Spleen (tissue), 11 donors: ENCODE measurements at regions not wholly inside any gene's neighbourhood (a gene's known extent, or its start where the extent isn't known, plus 50 kb on each side); places are given as distances from the start of the nearest gene placed in this dataset.
"Not testable (repeated sequence)": the region's sequence is repeated elsewhere in the genome, so short reads cannot be mapped to it uniquely, and the experiment has no call there.

ENCODE experiments used
- DNase-seq: peaks from one replicate; pipeline ENCODE4 v3.0.0-alpha.2; 2020
- H3K27ac ChIP-seq, 8 donors: fragments of 200-600 bp; sonication (generic) in 7 of 8; 1 replicate in 4 of 8; 2 replicates in 4 of 8; pipeline versions ENCODE4 v1.5.0 to v1.8.0; 2016 to 2021; ENCODE audit warnings: inconsistent platforms in 4 of 8, mild to moderate bottlenecking in 4 of 8, moderate library complexity in 1 of 8
- H3K27me3 ChIP-seq, 7 donors: fragments of 200-600 bp; sonication (generic) in 6 of 7; replicated peaks in 1 of 7; 1 replicate in 4 of 7; 2 replicates in 3 of 7; pipeline versions ENCODE4 v1.5.0 to v1.8.0; 2016 to 2021; ENCODE audit warnings: inconsistent platforms in 3 of 7, mild to moderate bottlenecking in 1 of 7
- H3K36me3 ChIP-seq, 6 donors: fragments of 200-600 bp; sonication (generic) in 5 of 6; 1 replicate in 4 of 6; 2 replicates in 2 of 6; pipeline versions ENCODE4 v1.5.0 to v1.8.0; 2016 to 2021; ENCODE audit warnings: inconsistent platforms in 2 of 6
- H3K4me1 ChIP-seq, 6 donors: fragments of 200-600 bp; sonication (generic) in 5 of 6; 1 replicate in 3 of 6; 2 replicates in 3 of 6; pipeline versions ENCODE4 v1.5.0 to v1.8.0; 2016 to 2021; ENCODE audit warnings: inconsistent platforms in 3 of 6
- H3K4me3 ChIP-seq, 8 donors: fragments of 200-600 bp; sonication (generic) in 7 of 8; 1 replicate in 4 of 8; 2 replicates in 4 of 8; pipeline versions ENCODE4 v1.5.0 to v1.8.0; 2016 to 2021; ENCODE audit warnings: inconsistent platforms in 4 of 8, mild to moderate bottlenecking in 4 of 8, moderate library complexity in 2 of 8
- H3K9me3 ChIP-seq, 8 donors: fragments of 200-600 bp; sonication (generic) in 7 of 8; 1 replicate in 4 of 8; 2 replicates in 4 of 8; pipeline versions ENCODE4 v1.5.0 to v1.8.0; 2016 to 2021; ENCODE audit warnings: inconsistent platforms in 4 of 8
- POLR2A ChIP-seq, 3 donors: fragments of 450-650 bp; IDR thresholded peaks; one replicate each; pipeline ENCODE4 v1.5.1; 2017; ENCODE audit warnings: antibody characterized with exemption in 3 of 3, mild to moderate bottlenecking in 1 of 3
- POLR2AphosphoS5 ChIP-seq, 3 donors: sonication (generic); formaldehyde crosslinking; IDR thresholded peaks; one replicate each; pipeline ENCODE4 v1.5.1; 2017; ENCODE audit warnings: antibody characterized with exemption in 3 of 3
- WGBS, 5 donors: extraction: QIAGEN DNeasy Blood & Tissue Kit in 3 of 5; methylation state at CpG; one replicate each; pipeline versions ENCODE4 v1.1.5 to v1.1.7; 2013 to 2018; 5-methylcytosine and 5-hydroxymethylcytosine counted together
- intact Hi-C: fragments of 100-400 bp; cut with DNase I; formaldehyde crosslinking; loops from one replicate; pipeline ENCODE4 v1.15.0; 2023; ENCODE audit warnings: low total_unique reads
- TF ChIP-seq, protein P1 (sequence below), 11 experiments: fragments of 200-600 bp in 7 of 11; fragments of 450-650 bp in 4 of 11; sonication (generic) in 4 of 11; IDR thresholded peaks in 8 of 11; conservative IDR thresholded peaks in 3 of 11; 1 replicate in 7 of 11; 2 replicates in 4 of 11; pipeline versions ENCODE4 v1.4.0 to v1.8.0; 2016 to 2021; ENCODE audit warnings: antibody characterized with exemption in 11 of 11, inconsistent platforms in 4 of 11, mild to moderate bottlenecking in 1 of 11
- donor health status: healthy with polysubstance abuse.
- donor health status: DM: no; HTN: no; CAD: no; lungs with moderate emphysema.
- donor health status: DM: no; HTN: no; CAD: no.
- donor health status: Bipolar disorder and iron deficiency.
- donor health status: healthy.
- donor health status: DM: no; HTN: no; CAD: no.
- donor health status: DM: yes; HTN: yes; CAD: no.

DNA sequence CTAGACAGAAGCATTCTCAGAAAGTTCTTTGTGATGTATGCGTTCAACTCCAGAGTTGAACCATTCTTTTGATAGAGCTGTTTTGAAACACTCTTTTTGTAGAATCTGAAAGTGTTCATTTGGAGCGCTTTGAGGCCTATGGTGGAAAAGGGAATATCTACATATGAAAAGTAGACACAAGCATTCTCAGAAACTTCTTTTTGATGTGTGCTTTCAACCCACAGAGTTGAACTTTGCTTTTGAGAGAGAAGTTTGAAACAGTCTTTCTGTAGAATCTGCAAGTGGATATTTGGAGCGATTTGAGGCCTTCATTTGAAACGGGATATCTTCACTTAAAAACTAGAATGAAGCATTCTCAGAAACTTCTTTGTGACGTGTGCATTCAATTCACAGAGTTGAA, 582.6 kb upstream of the ZNF337 start:
- Histone ChIP-seq H3K4me1 (no peaks in the 10 kb centered on the region), H3K9me3 (no peaks in the 10 kb centered on the region), H3K27ac (no peak overlapping the region), H3K27me3 (no peaks in the 10 kb centered on the region), H3K36me3 (no peaks in the 10 kb centered on the region), H3K4me3 (no peak overlapping the region)
- WGBS, 5 donors: 87 to 93% (median 89%) methylated on average over 5 of the region's 5 CpGs
- intact Hi-C loops: no loop called here
- no peak for DNase-seq
- TF ChIP-seq POLR2AphosphoS5 (IDR thresholded peaks at IDR 0.05): no peak
- no peak for TF ChIP-seq POLR2A (IDR thresholded peaks at IDR 0.05)
- TF ChIP-seq, protein P1, sequence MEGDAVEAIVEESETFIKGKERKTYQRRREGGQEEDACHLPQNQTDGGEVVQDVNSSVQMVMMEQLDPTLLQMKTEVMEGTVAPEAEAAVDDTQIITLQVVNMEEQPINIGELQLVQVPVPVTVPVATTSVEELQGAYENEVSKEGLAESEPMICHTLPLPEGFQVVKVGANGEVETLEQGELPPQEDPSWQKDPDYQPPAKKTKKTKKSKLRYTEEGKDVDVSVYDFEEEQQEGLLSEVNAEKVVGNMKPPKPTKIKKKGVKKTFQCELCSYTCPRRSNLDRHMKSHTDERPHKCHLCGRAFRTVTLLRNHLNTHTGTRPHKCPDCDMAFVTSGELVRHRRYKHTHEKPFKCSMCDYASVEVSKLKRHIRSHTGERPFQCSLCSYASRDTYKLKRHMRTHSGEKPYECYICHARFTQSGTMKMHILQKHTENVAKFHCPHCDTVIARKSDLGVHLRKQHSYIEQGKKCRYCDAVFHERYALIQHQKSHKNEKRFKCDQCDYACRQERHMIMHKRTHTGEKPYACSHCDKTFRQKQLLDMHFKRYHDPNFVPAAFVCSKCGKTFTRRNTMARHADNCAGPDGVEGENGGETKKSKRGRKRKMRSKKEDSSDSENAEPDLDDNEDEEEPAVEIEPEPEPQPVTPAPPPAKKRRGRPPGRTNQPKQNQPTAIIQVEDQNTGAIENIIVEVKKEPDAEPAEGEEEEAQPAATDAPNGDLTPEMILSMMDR (IDR thresholded peaks at IDR 0.05 in 8 of 11, conservative IDR thresholded peaks at IDR 0.05 in 3 of 11): no peak

- H3K27ac ChIP-seq: no peak overlapping the region
- H3K36me3 ChIP-seq: no peaks in the 10 kb centered on the region
- intact Hi-C loops: no loop called here
- 91 to 96% (median 92%) methylated on average over 19 to 21 of the region's 21 CpGs for WGBS, 5 donors
- no peak overlapping the region for H3K4me3 ChIP-seq
- no peaks in the 10 kb centered on the region for H3K27me3 ChIP-seq
- DNase-seq: no peak
- TF ChIP-seq POLR2A (IDR thresholded peaks at IDR 0.05): no peak
- TF ChIP-seq POLR2AphosphoS5 (IDR thresholded peaks at IDR 0.05): no peak
- TF ChIP-seq, protein P1 (IDR thresholded peaks at IDR 0.05 in 8 of 11, conservative IDR thresholded peaks at IDR 0.05 in 3 of 11): no peak
- no peaks in the 10 kb centered on the region for H3K4me1 ChIP-seq
- H3K9me3 ChIP-seq: no peaks in the 10 kb centered on the region
Observed at GRCh38 chr20:26277339-26277738, 580.7 kb upstream of the ZNF337 start.

- H3K9me3 ChIP-seq: no peaks in the 10 kb centered on the region
- intact Hi-C loops: no loop called here
- DNase-seq: no peak
- WGBS, 5 donors: 21 to 37% (median 28%) methylated on average over 19 to 29 of the region's 29 CpGs
- TF ChIP-seq POLR2A (IDR thresholded peaks at IDR 0.05) (no peak), POLR2AphosphoS5 (IDR thresholded peaks at IDR 0.05) (no peak)
- TF ChIP-seq, protein P1 (IDR thresholded peaks at IDR 0.05 in 8 of 11, conservative IDR thresholded peaks at IDR 0.05 in 3 of 11): no peak
- no peaks in the 10 kb centered on the region for H3K4me1 ChIP-seq
- no peak overlapping the region for H3K4me3 ChIP-seq
- H3K36me3 ChIP-seq: no peaks in the 10 kb centered on the region
- no peak overlapping the region for H3K27ac ChIP-seq
- no peaks in the 10 kb centered on the region for H3K27me3 ChIP-seq
Observed at GRCh38 chr20:26276554-26277210, 580.0 kb upstream of the ZNF337 start.

DNA sequence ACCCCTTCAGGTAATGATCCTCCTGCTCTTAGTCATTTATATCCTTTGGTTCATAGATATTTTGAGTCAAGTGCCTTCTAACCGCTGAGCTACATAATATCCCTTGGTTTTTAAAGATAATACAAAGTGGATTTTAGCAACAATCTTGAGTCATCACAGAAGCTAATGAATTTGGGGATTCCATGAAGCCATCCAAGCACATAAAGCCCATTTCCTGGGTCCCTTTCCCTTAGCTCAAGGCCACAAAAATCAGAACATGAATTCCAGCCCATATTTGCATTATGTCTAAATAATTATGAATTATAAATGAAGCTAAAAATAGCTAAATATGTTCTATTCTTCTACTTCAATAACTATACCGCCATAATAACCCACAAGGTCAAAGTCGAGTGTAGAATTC, 572.1 kb upstream of the ZNF337 start:
- DNase-seq, H3K27ac ChIP-seq, H3K27me3 ChIP-seq, H3K4me1 ChIP-seq, H3K4me3 ChIP-seq, H3K36me3 ChIP-seq, H3K9me3 ChIP-seq, intact Hi-C loops: not testable (repeated sequence)
- WGBS, 5 donors: 72 to 88% (median 78%) methylated on average over 3 of the region's 3 CpGs

DNA sequence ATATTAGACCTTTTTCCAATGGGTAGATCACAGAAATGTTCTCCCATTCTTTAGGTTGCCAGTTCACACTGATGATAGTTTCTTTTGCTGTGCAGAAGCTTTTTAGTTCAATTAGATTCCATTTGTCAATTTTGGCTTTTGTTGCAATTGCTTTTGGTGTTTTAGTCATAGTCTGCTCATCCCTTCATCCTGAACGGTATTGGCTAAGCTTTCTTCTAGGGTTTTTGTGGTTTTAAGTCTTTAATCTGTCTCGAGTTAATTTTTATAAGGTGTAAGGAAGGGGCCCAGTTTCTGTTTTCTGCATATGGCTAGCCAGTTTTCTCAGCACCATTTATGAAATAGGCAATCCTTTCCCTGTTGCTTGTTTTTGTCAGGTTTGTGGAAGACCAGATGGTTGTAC, 564.3 kb upstream of the ZNF337 start:
- intact Hi-C loops, H3K4me3 ChIP-seq, H3K4me1 ChIP-seq, H3K9me3 ChIP-seq, H3K27me3 ChIP-seq, DNase-seq, H3K36me3 ChIP-seq, H3K27ac ChIP-seq: not testable (repeated sequence)
- WGBS, 5 donors: 62 to 72% (median 65%) methylated on average over 2 of the region's 2 CpGs

DNA sequence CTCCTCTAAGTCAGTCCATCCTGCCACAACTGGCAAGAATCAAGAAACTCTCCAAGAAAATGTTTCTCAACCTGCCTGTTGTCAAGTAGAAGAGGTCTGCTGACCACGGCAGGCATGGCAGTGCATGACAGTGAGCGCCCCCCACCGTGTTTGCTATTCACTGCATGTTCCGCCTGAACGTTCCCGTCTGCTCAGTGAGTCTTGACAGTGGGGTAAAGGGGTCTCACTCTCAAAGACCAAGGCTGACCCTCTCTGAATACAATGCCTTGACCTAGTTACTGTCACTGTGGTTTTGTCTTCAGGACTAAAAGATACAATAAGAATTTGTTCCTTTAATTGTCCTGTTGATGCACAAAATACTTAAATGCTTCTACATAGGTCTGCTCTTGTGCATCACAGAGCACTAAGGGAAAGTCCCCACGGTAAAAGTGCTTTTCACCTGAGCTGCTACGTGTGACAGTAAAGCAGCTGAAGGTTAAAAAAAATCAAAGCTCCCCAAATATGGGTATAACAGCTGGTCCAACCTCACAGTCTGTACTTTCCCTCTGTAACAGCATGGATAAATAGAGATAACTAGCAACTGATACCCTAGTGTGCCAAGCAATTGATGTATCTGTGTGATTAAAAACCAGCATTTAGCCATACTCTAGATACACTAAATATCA, 555.8 kb upstream of the ZNF337 start:
- H3K27ac ChIP-seq, H3K4me1 ChIP-seq, H3K27me3 ChIP-seq, intact Hi-C loops, H3K4me3 ChIP-seq, H3K36me3 ChIP-seq, DNase-seq: not testable (repeated sequence)
- 48 to 77% (median 62%) methylated on average over 7 to 8 of the region's 8 CpGs for WGBS, 5 donors
- H3K9me3 ChIP-seq: peaks cover 0 to 13% (median 0%) of the 10 kb centered on the region in 8 donors

GRCh38 chr20:26251376-26251775, 554.7 kb upstream of the ZNF337 start:
- H3K4me3 ChIP-seq, H3K27me3 ChIP-seq, H3K27ac ChIP-seq, H3K36me3 ChIP-seq, H3K4me1 ChIP-seq, DNase-seq, intact Hi-C loops: not testable (repeated sequence)
- WGBS, 5 donors: 88 to 94% (median 93%) methylated on average over 20 to 29 of the region's 29 CpGs
- peaks cover 0 to 13% (median 0%) of the 10 kb centered on the region in 8 donors for H3K9me3 ChIP-seq
